ENCODE measurements at regions not wholly inside any gene's neighbourhood (a gene's known extent, or its start where the extent isn't known, plus 50 kb on each side); places are given as distances from the start of the nearest gene placed in this dataset.

DNA sequence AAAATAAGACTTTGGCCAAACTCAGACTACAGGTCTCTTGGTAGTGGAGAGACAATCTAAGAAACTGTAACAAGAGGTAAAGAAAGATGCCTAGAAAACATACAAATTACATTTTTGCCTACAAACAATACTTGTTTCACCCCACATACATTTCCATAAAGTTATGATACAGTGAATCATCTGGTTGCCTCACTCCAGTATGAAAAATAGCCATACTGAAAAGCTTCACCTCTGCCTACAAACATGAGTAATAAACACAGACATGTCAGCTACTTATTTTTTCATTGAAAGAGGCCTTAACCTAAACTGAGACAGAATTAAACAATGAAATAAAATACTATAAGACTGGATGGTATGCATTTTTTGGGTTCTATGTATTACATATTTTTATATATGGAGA lies 1463.0 kb downstream of the FAM181B start:
- H2BK20ac ChIP-seq (ENCODE audit: low read depth, low read length), result no peak overlapping the region
- H2BK120ac ChIP-seq (ENCODE audit: low read depth, low read length), result no peak overlapping the region
- intact Hi-C loops (cut with micrococcal nuclease), result no loop called here
- H3K36me3 ChIP-seq (ENCODE audit: control insufficient read depth, insufficient read depth, low read length), result no peaks in the 10 kb centered on the region
- dilution Hi-C loops (cut with HindIII; ENCODE audit: low sequenced_read_pairs, unreplicated experiment), result no loop called here
- TF ChIP-seq MAFK (IDR thresholded peaks at IDR 0.05; ENCODE audit: low read depth, low read length) (no peak), FOS (IDR thresholded peaks at IDR 0.05; ENCODE audit: low read depth, low read length) (no peak), ELK1 (IDR thresholded peaks at IDR 0.05; ENCODE audit: borderline replicate concordance, low read depth, low read length) (no peak), MXI1 (IDR thresholded peaks at IDR 0.05; ENCODE audit: borderline replicate concordance, low read depth, low read length) (no peak), USF2 (IDR thresholded peaks at IDR 0.05; ENCODE audit: low read depth, low read length) (no peak), RAD21 (IDR thresholded peaks at IDR 0.05; ENCODE audit: low read length) (no peak), SMC3 (IDR thresholded peaks at IDR 0.05; ENCODE audit: low read depth, low read length) (no peak), POLR2A (IDR thresholded peaks at IDR 0.05; ENCODE audit: low read depth, low read length) (no peak), CEBPB (IDR thresholded peaks at IDR 0.05; ENCODE audit: low read depth, low read length) (no peak), BHLHE40 (IDR thresholded peaks at IDR 0.05; ENCODE audit: low read depth, low read length) (no peak), RFX5 (IDR thresholded peaks at IDR 0.05; ENCODE audit: low read depth, low read length) (no peak), MAZ (IDR thresholded peaks at IDR 0.05; ENCODE audit: borderline replicate concordance, low read depth, low read length) (no peak), CHD1 (IDR thresholded peaks at IDR 0.05; ENCODE audit: low read depth, low read length) (no peak), RCOR1 (IDR thresholded peaks at IDR 0.05; ENCODE audit: insufficient replicate concordance, low read length) (no peak), NFE2L2 (IDR thresholded peaks at IDR 0.05; ENCODE audit: low read depth, low read length) (no peak)
- TF ChIP-seq, protein P1, sequence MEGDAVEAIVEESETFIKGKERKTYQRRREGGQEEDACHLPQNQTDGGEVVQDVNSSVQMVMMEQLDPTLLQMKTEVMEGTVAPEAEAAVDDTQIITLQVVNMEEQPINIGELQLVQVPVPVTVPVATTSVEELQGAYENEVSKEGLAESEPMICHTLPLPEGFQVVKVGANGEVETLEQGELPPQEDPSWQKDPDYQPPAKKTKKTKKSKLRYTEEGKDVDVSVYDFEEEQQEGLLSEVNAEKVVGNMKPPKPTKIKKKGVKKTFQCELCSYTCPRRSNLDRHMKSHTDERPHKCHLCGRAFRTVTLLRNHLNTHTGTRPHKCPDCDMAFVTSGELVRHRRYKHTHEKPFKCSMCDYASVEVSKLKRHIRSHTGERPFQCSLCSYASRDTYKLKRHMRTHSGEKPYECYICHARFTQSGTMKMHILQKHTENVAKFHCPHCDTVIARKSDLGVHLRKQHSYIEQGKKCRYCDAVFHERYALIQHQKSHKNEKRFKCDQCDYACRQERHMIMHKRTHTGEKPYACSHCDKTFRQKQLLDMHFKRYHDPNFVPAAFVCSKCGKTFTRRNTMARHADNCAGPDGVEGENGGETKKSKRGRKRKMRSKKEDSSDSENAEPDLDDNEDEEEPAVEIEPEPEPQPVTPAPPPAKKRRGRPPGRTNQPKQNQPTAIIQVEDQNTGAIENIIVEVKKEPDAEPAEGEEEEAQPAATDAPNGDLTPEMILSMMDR (conservative IDR thresholded peaks at IDR 0.05; ENCODE audit: low read depth, low read length), result no peak
- no peak overlapping the region for H2AFZ ChIP-seq (replicated peaks; ENCODE audit: low read length, poor library complexity)
- DNase-seq (no peak), ATAC-seq (ENCODE audit: low read depth) (no peak)
- no peaks in the 10 kb centered on the region for H4K20me1 ChIP-seq (ENCODE audit: insufficient read depth, low read length)
- no peak overlapping the region for H3K18ac ChIP-seq (ENCODE audit: low read depth, low read length)
- H3K9ac ChIP-seq (ENCODE audit: low read depth, low read length), result no peak overlapping the region
- no TSS peak for BruUV-seq (replicated peaks)
- no peak overlapping the region for H2AK5ac ChIP-seq (ENCODE audit: low read depth, low read length)
- ChIA-PET POLR2A (ENCODE audit: unreplicated experiment) (no interaction called here), CTCF (no interaction called here)
- no peak overlapping the region for H3K23ac ChIP-seq (ENCODE audit: low read depth, low read length)
- no peak overlapping the region for H3K4me3 ChIP-seq (ENCODE audit: insufficient read depth, low read depth, low read length)
- no peak overlapping the region for H3K4me2 ChIP-seq (ENCODE audit: low read depth, low read length)
- H3K27me3 ChIP-seq (ENCODE audit: control insufficient read depth, insufficient read depth, low read length), result no peaks in the 10 kb centered on the region
- no peak overlapping the region for H2BK5ac ChIP-seq (ENCODE audit: low read depth, low read length, poor library complexity, severe bottlenecking)
- no peak overlapping the region for H4K91ac ChIP-seq (ENCODE audit: insufficient read depth, low read depth, low read length)
- H4K5ac ChIP-seq (ENCODE audit: low read depth, low read length), result no peak overlapping the region
- H3K9me3 ChIP-seq (ENCODE audit: control insufficient read depth, insufficient read depth, low read length), result no peaks in the 10 kb centered on the region
- H3K79me1 ChIP-seq (ENCODE audit: low read depth in 1 of 2, low read length in 2 of 2), result no peaks in the 10 kb centered on the region
- in situ Hi-C loops (cut with MboI; ENCODE audit: low sequenced_read_pairs), result no loop called here
- H2AK9ac ChIP-seq (replicated peaks; ENCODE audit: low read depth, low read length, poor library complexity), result no peak overlapping the region
- no peak overlapping the region for H3K14ac ChIP-seq (replicated peaks; ENCODE audit: low read depth, low read length)
- H3K27ac ChIP-seq (ENCODE audit: insufficient read depth, low read length), result no peak overlapping the region
- H3K9me1 ChIP-seq (ENCODE audit: insufficient read depth, low read length), result no peaks in the 10 kb centered on the region
- H4K8ac ChIP-seq (ENCODE audit: low read depth in 2 of 2, low read length in 2 of 2), result no peak overlapping the region
- no peak overlapping the region for H3K4ac ChIP-seq (ENCODE audit: low read depth, low read length)
- no peak overlapping the region for H3K56ac ChIP-seq (ENCODE audit: extremely low read depth, insufficient read depth, low read length)
- H2BK15ac ChIP-seq (ENCODE audit: low read depth, low read length), result no peak overlapping the region
- no peaks in the 10 kb centered on the region for H3K4me1 ChIP-seq (ENCODE audit: control insufficient read depth, insufficient read depth, low read length)
